ENCODE measurements at regions not wholly inside any gene's neighbourhood (a gene's known extent, or its start where the extent isn't known, plus 50 kb on each side); places are given as distances from the start of the nearest gene placed in this dataset.
"Not testable (repeated sequence)": the region's sequence is repeated elsewhere in the genome, so short reads cannot be mapped to it uniquely, and the experiment has no call there.

- no peaks in the 10 kb centered on the region for H3K79me2 ChIP-seq
- no peaks in the 10 kb centered on the region for H4K20me1 ChIP-seq (ENCODE audit: insufficient read depth, poor library complexity, severe bottlenecking)
- H2AFZ ChIP-seq, result no peak overlapping the region
- peaks cover 8% of the 10 kb centered on the region for H3K4me1 ChIP-seq (ENCODE audit: insufficient read depth)
- no peak overlapping the region for H3K4me3 ChIP-seq
- TF ChIP-seq EZH2phosphoT487 (IDR thresholded peaks at IDR 0.05; ENCODE audit: low read depth, severe bottlenecking, unreplicated experiment) (no peak), EZH2 (IDR thresholded peaks at IDR 0.05; ENCODE audit: borderline replicate concordance) (no peak), CTCF (IDR thresholded peaks at IDR 0.05; ENCODE audit: poor library complexity) (no peak)
- H3K9me2 ChIP-seq (replicated peaks; ENCODE audit: insufficient read depth), result no peaks in the 10 kb centered on the region
- no peaks in the 10 kb centered on the region for H3K36me3 ChIP-seq (replicated peaks; ENCODE audit: insufficient read depth, low read depth)
- no peaks in the 10 kb centered on the region for H3K27me3 ChIP-seq
- no peak for DNase-seq (ENCODE audit: low spot score)
- no peak overlapping the region for H3K27ac ChIP-seq
- H3K9me3 ChIP-seq (ENCODE audit: low read depth), result no peaks in the 10 kb centered on the region
- H3K4me2 ChIP-seq, result no peak overlapping the region
- WGBS (ENCODE audit: low lambda C conversion rate, missing lambda C conversion rate), result 0% methylated on average over 1 of the region's 1 CpG
Measured at GRCh38 chr18:26631135-26631534, 82.8 kb upstream of the KCTD1 start.

- TF ChIP-seq EZH2 (IDR thresholded peaks at IDR 0.05; ENCODE audit: borderline replicate concordance) (no peak), EZH2phosphoT487 (IDR thresholded peaks at IDR 0.05; ENCODE audit: low read depth, severe bottlenecking, unreplicated experiment) (no peak), CTCF (IDR thresholded peaks at IDR 0.05; ENCODE audit: poor library complexity) (no peak)
- Histone ChIP-seq H3K36me3 (replicated peaks; ENCODE audit: insufficient read depth, low read depth) (no peaks in the 10 kb centered on the region), H4K20me1 (ENCODE audit: insufficient read depth, poor library complexity, severe bottlenecking) (no peaks in the 10 kb centered on the region), H3K9me2 (replicated peaks; ENCODE audit: insufficient read depth) (no peaks in the 10 kb centered on the region), H3K27ac (no peak overlapping the region), H2AFZ (no peak overlapping the region), H3K4me3 (no peak overlapping the region), H3K27me3 (no peaks in the 10 kb centered on the region), H3K79me2 (no peaks in the 10 kb centered on the region), H3K4me2 (no peak overlapping the region), H3K9me3 (ENCODE audit: low read depth) (no peaks in the 10 kb centered on the region), H3K4me1 (ENCODE audit: insufficient read depth) (peaks cover 8% of the 10 kb centered on the region)
- 89% methylated on average over 4 of the region's 4 CpGs for WGBS (ENCODE audit: low lambda C conversion rate, missing lambda C conversion rate)
- DNase-seq (ENCODE audit: low spot score), result no peak
Measured at GRCh38 chr18:26630596-26630995, 82.2 kb upstream of the KCTD1 start.

GRCh38 chr18:26628017-26628416 is 79.7 kb upstream of the KCTD1 start:
- Histone ChIP-seq H3K79me2 (no peaks in the 10 kb centered on the region), H3K36me3 (replicated peaks; ENCODE audit: insufficient read depth, low read depth) (no peaks in the 10 kb centered on the region), H3K27me3 (no peaks in the 10 kb centered on the region), H3K4me2 (no peak overlapping the region), H4K20me1 (ENCODE audit: insufficient read depth, poor library complexity, severe bottlenecking) (no peaks in the 10 kb centered on the region), H3K4me3 (no peak overlapping the region), H3K4me1 (ENCODE audit: insufficient read depth) (peaks cover 8% of the 10 kb centered on the region), H3K9me2 (replicated peaks; ENCODE audit: insufficient read depth) (no peaks in the 10 kb centered on the region), H3K27ac (no peak overlapping the region), H2AFZ (no peak overlapping the region), H3K9me3 (ENCODE audit: low read depth) (no peaks in the 10 kb centered on the region)
- DNase-seq (ENCODE audit: low spot score), result no peak
- no peak for TF ChIP-seq CTCF (IDR thresholded peaks at IDR 0.05; ENCODE audit: poor library complexity)
- no peak for TF ChIP-seq EZH2phosphoT487 (IDR thresholded peaks at IDR 0.05; ENCODE audit: low read depth, severe bottlenecking, unreplicated experiment)
- TF ChIP-seq EZH2 (IDR thresholded peaks at IDR 0.05; ENCODE audit: borderline replicate concordance), result no peak

GRCh38 chr18:26624443-26624842 is 76.1 kb upstream of the KCTD1 start:
- no peak for DNase-seq (ENCODE audit: low spot score)
- no peaks in the 10 kb centered on the region for H3K9me3 ChIP-seq (ENCODE audit: low read depth)
- TF ChIP-seq CTCF (IDR thresholded peaks at IDR 0.05; ENCODE audit: poor library complexity) (no peak), EZH2phosphoT487 (IDR thresholded peaks at IDR 0.05; ENCODE audit: low read depth, severe bottlenecking, unreplicated experiment) (no peak), EZH2 (IDR thresholded peaks at IDR 0.05; ENCODE audit: borderline replicate concordance) (no peak)
- H3K27ac ChIP-seq, result no peak overlapping the region
- H3K4me1 ChIP-seq (ENCODE audit: insufficient read depth), result peaks cover 8% of the 10 kb centered on the region
- H3K36me3 ChIP-seq (replicated peaks; ENCODE audit: insufficient read depth, low read depth), result no peaks in the 10 kb centered on the region
- no peak overlapping the region for H3K4me3 ChIP-seq
- H2AFZ ChIP-seq, result no peak overlapping the region
- H3K9me2 ChIP-seq (replicated peaks; ENCODE audit: insufficient read depth), result no peaks in the 10 kb centered on the region
- no peaks in the 10 kb centered on the region for H3K27me3 ChIP-seq
- no peaks in the 10 kb centered on the region for H4K20me1 ChIP-seq (ENCODE audit: insufficient read depth, poor library complexity, severe bottlenecking)
- H3K79me2 ChIP-seq, result no peaks in the 10 kb centered on the region
- no peak overlapping the region for H3K4me2 ChIP-seq
- 96% methylated on average over 4 of the region's 4 CpGs for WGBS (ENCODE audit: low lambda C conversion rate, missing lambda C conversion rate)

GRCh38 chr18:26623314-26623713 is 75.0 kb upstream of the KCTD1 start:
- H4K20me1 ChIP-seq (ENCODE audit: insufficient read depth, poor library complexity, severe bottlenecking); H3K9me3 ChIP-seq (ENCODE audit: low read depth); H3K4me1 ChIP-seq (ENCODE audit: insufficient read depth); H3K79me2 ChIP-seq; DNase-seq (ENCODE audit: low spot score); H3K27ac ChIP-seq; H3K4me3 ChIP-seq; H3K36me3 ChIP-seq (replicated peaks; ENCODE audit: insufficient read depth, low read depth); H3K4me2 ChIP-seq; H3K27me3 ChIP-seq; H3K9me2 ChIP-seq (replicated peaks; ENCODE audit: insufficient read depth); H2AFZ ChIP-seq: not testable (repeated sequence)
- WGBS (ENCODE audit: low lambda C conversion rate, missing lambda C conversion rate), result 98% methylated on average over 2 of the region's 2 CpGs
